Karpas-422 (cell line): ENCODE measurements at regions not wholly inside any gene's neighbourhood (a gene's known extent, or its start where the extent isn't known, plus 50 kb on each side); places are given as distances from the start of the nearest gene placed in this dataset.
A peak's percentile ranks its signal among the peaks of the same experiment; 100 is the strongest.

Experiments used
- DNase-seq: peaks from one replicate; pipeline ENCODE4 v3.0.0-alpha.2; 2015
- H2AFZ ChIP-seq: fragments of 200-600 bp; sonication (generic); 2 replicates; pipeline ENCODE4 v1.6.1; 2014; ENCODE audit warnings: antibody characterized with exemption, low read length, mixed read lengths
- H3K27ac ChIP-seq: fragments of 200-600 bp; sonication (generic); 2 replicates; pipeline ENCODE4 v1.5.1; 2014; ENCODE audit warnings: mild to moderate bottlenecking, low read length, moderate library complexity
- H3K27me3 ChIP-seq: fragments of 200-600 bp; sonication (generic); 2 replicates; pipeline ENCODE4 v1.6.1; 2014; ENCODE audit warnings: low read length, mixed read lengths
- H3K36me3 ChIP-seq: fragments of 200-600 bp; sonication (generic); 2 replicates; pipeline ENCODE4 v1.6.1; 2014; ENCODE audit warnings: low read length, mixed read lengths; ENCODE audit not compliant: insufficient read depth
- H3K4me1 ChIP-seq: fragments of 200-600 bp; sonication (generic); 2 replicates; pipeline ENCODE4 v1.6.1; 2014; ENCODE audit warnings: mild to moderate bottlenecking, low read length, mixed read lengths
- H3K4me2 ChIP-seq: fragments of 200-600 bp; sonication (generic); 2 replicates; pipeline ENCODE4 v1.6.1; 2014; ENCODE audit warnings: low read length, low read depth, mild to moderate bottlenecking; ENCODE audit not compliant: poor library complexity, severe bottlenecking
- H3K4me3 ChIP-seq: fragments of 200-600 bp; sonication (generic); 2 replicates; pipeline ENCODE4 v1.5.1; 2014; ENCODE audit warnings: mild to moderate bottlenecking, antibody characterized with exemption, low read length, mixed read lengths
- H3K79me2 ChIP-seq: fragments of 200-600 bp; sonication (generic); 2 replicates; pipeline ENCODE4 v1.6.1; 2014; ENCODE audit warnings: mild to moderate bottlenecking, low read length, mixed read lengths
- H3K9ac ChIP-seq: fragments of 200-600 bp; sonication (generic); 2 replicates; pipeline ENCODE4 v1.6.0; 2014; ENCODE audit warnings: low read length
- H3K9me2 ChIP-seq: fragments of 200-600 bp; sonication (generic), shearing (Covaris generic); replicated peaks from 2 replicates; pipeline ENCODE4 v1.6.0; 2014; ENCODE audit warnings: mild to moderate bottlenecking, low read length, moderate library complexity; ENCODE audit not compliant: insufficient read depth
- H3K9me3 ChIP-seq: fragments of 300-700, 200-600 bp; sonication (generic); 2 replicates; pipeline ENCODE4 v1.6.1; 2014; ENCODE audit warnings: low read length, mixed read lengths
- H4K20me1 ChIP-seq: fragments of 200-600 bp; sonication (generic); 2 replicates; pipeline ENCODE4 v1.6.1; 2014; ENCODE audit warnings: mild to moderate bottlenecking, antibody characterized with exemption, low read length, low read depth; ENCODE audit not compliant: insufficient read depth

- Histone ChIP-seq H3K27ac (no peak overlapping the region), H3K9me3 (peaks cover 3% of the 10 kb centered on the region; the same call in 1 of the 2 replicates), H3K4me2 (no peak overlapping the region), H4K20me1 (no peaks in the 10 kb centered on the region), H3K79me2 (no peaks in the 10 kb centered on the region), H3K36me3 (no peaks in the 10 kb centered on the region), H2AFZ (no peak overlapping the region), H3K27me3 (no peaks in the 10 kb centered on the region), H3K4me3 (no peak overlapping the region), H3K9me2 (no peaks in the 10 kb centered on the region), H3K9ac (no peak overlapping the region), H3K4me1 (peaks cover 21% of the 10 kb centered on the region)
- DNase-seq: no peak
These were observed 213.0 kb downstream of the RNF152 start for GRCh38 chr18:61679836-61680235.

DNA sequence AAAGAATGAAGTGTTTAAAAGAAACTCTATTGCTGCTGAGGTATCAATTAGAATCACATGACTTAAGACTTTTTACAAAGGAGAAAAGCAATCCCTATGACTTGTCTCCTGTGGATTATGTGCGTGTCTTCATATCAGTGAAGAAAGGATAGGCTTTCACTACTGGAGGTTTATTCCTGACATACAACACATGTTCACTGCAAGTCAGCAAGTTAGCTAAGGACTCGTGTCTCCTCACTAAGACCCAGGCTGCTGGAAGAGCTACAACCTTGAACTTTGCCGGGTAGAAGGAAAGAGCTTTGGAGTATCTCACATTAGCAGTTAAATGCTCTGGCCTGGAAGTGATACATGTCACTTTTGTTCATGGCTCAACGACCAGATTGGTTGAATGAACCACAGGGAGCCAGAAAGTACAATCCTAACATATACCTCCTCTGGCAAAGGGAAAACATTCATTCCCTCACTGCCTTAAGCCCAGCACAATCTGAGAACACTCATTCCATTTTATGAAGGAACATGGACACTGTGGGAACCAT, 215.3 kb downstream of the RNF152 start:
- Histone ChIP-seq H3K27me3 (no peaks in the 10 kb centered on the region), H4K20me1 (no peaks in the 10 kb centered on the region), H3K27ac (0 out of 2 replicates have a peak overlapping the region, but pooled peaks have one; percentile 30), H3K4me3 (no peak overlapping the region), H3K4me1 (peaks cover 25% of the 10 kb centered on the region), H3K9me3 (peaks cover 3% of the 10 kb centered on the region; the same call in 1 of the 2 replicates), H3K36me3 (no peaks in the 10 kb centered on the region), H3K79me2 (no peaks in the 10 kb centered on the region), H3K9me2 (no peaks in the 10 kb centered on the region), H2AFZ (no peak overlapping the region), H3K4me2 (no peak overlapping the region), H3K9ac (no peak overlapping the region)
- no peak for DNase-seq

DNA sequence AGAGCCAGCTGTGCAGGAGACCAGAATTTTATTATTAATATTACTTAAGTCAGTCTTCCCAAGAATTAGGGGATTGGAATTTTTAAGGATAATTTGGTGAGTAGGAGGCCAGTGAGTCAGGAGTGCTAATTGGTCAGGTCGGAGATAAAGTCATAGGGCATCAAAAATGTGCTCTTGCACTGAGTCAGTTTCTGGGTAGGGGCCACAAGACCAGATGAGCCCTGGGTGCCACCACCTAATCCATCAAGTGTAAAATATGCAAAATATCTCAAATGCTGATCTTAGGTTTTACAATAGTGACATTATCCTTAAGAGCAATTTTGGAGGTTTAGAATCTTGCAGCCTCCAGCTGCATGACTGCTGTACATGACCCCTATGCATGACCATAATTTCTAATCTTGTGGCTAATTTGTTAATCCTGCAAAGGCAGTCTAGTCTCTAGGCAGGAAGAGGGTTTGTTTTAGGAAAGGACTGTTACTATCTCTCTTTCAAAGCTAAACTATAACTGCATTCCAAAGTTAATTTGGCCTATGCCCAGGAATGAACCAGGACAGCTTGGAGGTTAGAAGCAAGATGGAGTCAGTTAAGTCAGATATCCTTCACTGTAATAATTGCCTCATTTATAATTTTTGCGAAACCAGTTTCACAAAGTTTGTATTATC, 215.9 kb downstream of the RNF152 start:
- Histone ChIP-seq H3K4me3 (no peak overlapping the region), H3K9me3 (peaks cover 3% of the 10 kb centered on the region; the same call in 1 of the 2 replicates), H4K20me1 (no peaks in the 10 kb centered on the region), H3K4me1 (peaks cover 25% of the 10 kb centered on the region), H3K4me2 (peak overlapping the region; percentile 48), H3K27me3 (no peaks in the 10 kb centered on the region), H3K36me3 (no peaks in the 10 kb centered on the region), H3K9ac (no peak overlapping the region), H2AFZ (no peak overlapping the region), H3K27ac (peak overlapping the region; percentile 38; the same call in 1 of the 2 replicates), H3K79me2 (no peaks in the 10 kb centered on the region), H3K9me2 (no peaks in the 10 kb centered on the region)
- peak; percentile 41 for DNase-seq

DNA sequence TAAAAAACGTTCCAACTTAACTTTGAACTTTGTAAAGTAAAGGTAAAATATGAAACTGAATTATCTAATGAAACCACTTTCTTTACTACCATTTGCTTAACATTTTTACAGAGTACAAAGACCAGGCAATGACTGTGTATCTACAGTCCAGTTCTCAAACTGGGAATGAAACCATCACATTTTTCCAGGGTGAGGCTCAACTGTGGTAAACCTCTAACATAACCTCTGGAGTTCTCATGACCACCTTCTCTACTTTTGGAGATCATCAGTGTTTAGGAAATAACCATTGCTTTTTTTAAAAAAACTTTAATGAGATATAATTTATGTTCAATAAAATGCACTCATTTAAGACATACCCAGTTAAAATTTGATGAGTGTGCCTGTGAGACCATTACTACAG, 223.5 kb downstream of the RNF152 start:
- Histone ChIP-seq H3K4me1 (peaks cover 5% of the 10 kb centered on the region), H3K27me3 (no peaks in the 10 kb centered on the region; the same call in 1 of the 2 replicates), H3K4me2 (no peak overlapping the region), H3K9me2 (no peaks in the 10 kb centered on the region), H3K4me3 (no peak overlapping the region), H4K20me1 (no peaks in the 10 kb centered on the region), H3K9ac (no peak overlapping the region), H3K9me3 (no peaks in the 10 kb centered on the region), H3K79me2 (no peaks in the 10 kb centered on the region), H2AFZ (no peak overlapping the region), H3K36me3 (no peaks in the 10 kb centered on the region), H3K27ac (no peak overlapping the region)
- no peak for DNase-seq

- no peaks in the 10 kb centered on the region for H3K9me3 ChIP-seq
- H3K27ac ChIP-seq: no peak overlapping the region
- H3K9me2 ChIP-seq: no peaks in the 10 kb centered on the region
- no peaks in the 10 kb centered on the region for H4K20me1 ChIP-seq
- H3K4me3 ChIP-seq: no peak overlapping the region
- H2AFZ ChIP-seq: no peak overlapping the region
- H3K27me3 ChIP-seq: no peaks in the 10 kb centered on the region; the same call in 1 of the 2 replicates
- no peak overlapping the region for H3K9ac ChIP-seq
- H3K79me2 ChIP-seq: no peaks in the 10 kb centered on the region
- no peaks in the 10 kb centered on the region for H3K36me3 ChIP-seq
- DNase-seq: no peak
- H3K4me2 ChIP-seq: no peak overlapping the region
- no peaks in the 10 kb centered on the region for H3K4me1 ChIP-seq
These were observed 225.8 kb downstream of the RNF152 start for GRCh38 chr18:61666876-61667590.

GRCh38 chr18:61664419-61665084, 228.3 kb downstream of the RNF152 start:
- no peak for DNase-seq
- Histone ChIP-seq H4K20me1 (no peaks in the 10 kb centered on the region), H3K36me3 (no peaks in the 10 kb centered on the region)

GRCh38 chr18:61662726-61663125, 230.1 kb downstream of the RNF152 start:
- no peaks in the 10 kb centered on the region; the same call in 1 of the 2 replicates for H3K27me3 ChIP-seq

More at GRCh38 chr18:61664419-61665084, 228.3 kb downstream of the RNF152 start:
- H3K9ac ChIP-seq: no peak overlapping the region
- H3K79me2 ChIP-seq: no peaks in the 10 kb centered on the region
- H3K9me2 ChIP-seq: no peaks in the 10 kb centered on the region
- H3K4me1 ChIP-seq: no peaks in the 10 kb centered on the region; the same call in 1 of the 2 replicates
- no peak overlapping the region for H2AFZ ChIP-seq
- no peak overlapping the region for H3K4me3 ChIP-seq
- no peak overlapping the region for H3K27ac ChIP-seq
- no peaks in the 10 kb centered on the region; the same call in 1 of the 2 replicates for H3K27me3 ChIP-seq
- no peaks in the 10 kb centered on the region for H3K9me3 ChIP-seq
- H3K4me2 ChIP-seq: no peak overlapping the region

DNA sequence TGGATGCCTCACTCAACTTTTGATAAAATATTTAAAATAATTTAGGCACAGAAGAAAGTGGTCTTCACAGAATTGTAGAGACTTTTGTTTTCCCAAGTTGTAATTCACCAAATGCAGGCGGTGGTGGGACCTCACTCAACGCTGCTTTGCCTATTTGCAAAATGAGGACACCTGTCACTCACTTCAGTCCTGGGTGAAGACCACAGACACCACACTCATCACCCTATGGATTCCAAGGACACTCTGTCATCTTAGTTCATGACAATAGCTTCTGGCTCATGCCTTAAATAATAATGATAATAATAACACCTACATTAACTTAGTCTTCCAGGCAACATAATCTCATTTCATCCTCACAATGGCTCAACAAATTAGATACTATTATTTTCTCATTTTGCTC, 234.4 kb downstream of the RNF152 start:
- Histone ChIP-seq H3K4me1 (no peaks in the 10 kb centered on the region; the same call in 1 of the 2 replicates), H3K36me3 (no peaks in the 10 kb centered on the region), H3K9me3 (no peaks in the 10 kb centered on the region), H4K20me1 (no peaks in the 10 kb centered on the region), H3K79me2 (no peaks in the 10 kb centered on the region), H2AFZ (no peak overlapping the region), H3K4me3 (no peak overlapping the region), H3K27ac (no peak overlapping the region), H3K27me3 (no peaks in the 10 kb centered on the region), H3K4me2 (no peak overlapping the region), H3K9me2 (no peaks in the 10 kb centered on the region), H3K9ac (no peak overlapping the region)
- DNase-seq: no peak

More at GRCh38 chr18:61662726-61663125, 230.1 kb downstream of the RNF152 start:
- Histone ChIP-seq H3K79me2 (no peaks in the 10 kb centered on the region), H3K27ac (no peak overlapping the region), H3K4me1 (no peaks in the 10 kb centered on the region; the same call in 1 of the 2 replicates), H4K20me1 (no peaks in the 10 kb centered on the region), H2AFZ (no peak overlapping the region), H3K9me2 (no peaks in the 10 kb centered on the region), H3K9me3 (no peaks in the 10 kb centered on the region), H3K4me3 (no peak overlapping the region), H3K9ac (no peak overlapping the region), H3K4me2 (no peak overlapping the region), H3K36me3 (no peaks in the 10 kb centered on the region)
- no peak for DNase-seq
